MM.1S (cell line): ENCODE measurements at regions not wholly inside any gene's neighbourhood (a gene's known extent, or its start where the extent isn't known, plus 50 kb on each side); places are given as distances from the start of the nearest gene placed in this dataset.

ENCODE experiments used
- DNase-seq: peaks from one replicate; pipeline ENCODE4 v3.0.0-alpha.2; 2015
- H2AFZ ChIP-seq: fragments of 300-600 bp; sonication (generic); 2 replicates; pipeline ENCODE4 v1.6.0; 2016; ENCODE audit warnings: antibody characterized with exemption, low read length
- H3F3A ChIP-seq: fragments of 300-600 bp; sonication (generic); 2 replicates; pipeline ENCODE4 v1.6.1; 2016; ENCODE audit warnings: mild to moderate bottlenecking, antibody characterized with exemption, low read length, moderate library complexity, mixed read lengths; ENCODE audit not compliant: insufficient read depth
- H3K27ac ChIP-seq: fragments of 300-600 bp; sonication (generic); 2 replicates; pipeline ENCODE4 v1.5.1; 2016; ENCODE audit warnings: mild to moderate bottlenecking, low read length
- H3K27me3 ChIP-seq: fragments of 300-600 bp; sonication (generic); replicated peaks from 2 replicates; pipeline ENCODE4 v1.6.0; 2016; ENCODE audit warnings: low read length; ENCODE audit not compliant: insufficient read depth
- H3K36me3 ChIP-seq: fragments of 300-600 bp; sonication (generic); replicated peaks from 2 replicates; pipeline ENCODE4 v1.6.1; 2016; ENCODE audit warnings: mild to moderate bottlenecking, low read length, mixed read lengths; ENCODE audit not compliant: insufficient read depth
- H3K4me1 ChIP-seq: fragments of 300-600 bp; sonication (generic); 2 replicates; pipeline ENCODE4 v1.6.1; 2016; ENCODE audit warnings: low read length, mixed read lengths
- H3K4me2 ChIP-seq: fragments of 300-600 bp; sonication (generic); 2 replicates; pipeline ENCODE4 v1.6.0; 2016; ENCODE audit warnings: low read depth, low read length
- H3K4me3 ChIP-seq: fragments of 300-600 bp; sonication (generic); 2 replicates; pipeline ENCODE4 v1.5.1; 2016; ENCODE audit warnings: low read length, mixed read lengths
- H3K79me2 ChIP-seq: fragments of 300-600 bp; sonication (generic); 2 replicates; pipeline ENCODE4 v1.6.1; 2016; ENCODE audit warnings: mixed run types, low read length, mixed read lengths
- H3K9ac ChIP-seq: fragments of 300-600 bp; sonication (generic); 2 replicates; pipeline ENCODE4 v1.6.1; 2016; ENCODE audit warnings: low read length, mixed read lengths
- H3K9me2 ChIP-seq: fragments of 300-600 bp; sonication (generic); replicated peaks from 2 replicates; pipeline ENCODE4 v1.6.1; 2016; ENCODE audit warnings: mild to moderate bottlenecking, low read length, mixed read lengths; ENCODE audit not compliant: insufficient read depth
- H3K9me3 ChIP-seq: fragments of 300-600 bp; sonication (generic); replicated peaks from 2 replicates; pipeline ENCODE4 v1.6.1; 2016; ENCODE audit warnings: mild to moderate bottlenecking, low read length, mixed read lengths; ENCODE audit not compliant: insufficient read depth
- H4K20me1 ChIP-seq: fragments of 300-600 bp; sonication (generic); 2 replicates; pipeline ENCODE4 v1.6.1; 2016; ENCODE audit warnings: mild to moderate bottlenecking, low read length, moderate library complexity, mixed read lengths; ENCODE audit not compliant: insufficient read depth
- CTCF ChIP-seq: fragments of 300-600 bp; sonication (generic); IDR thresholded peaks from 2 replicates; pipeline ENCODE4 v1.5.1; 2016; ENCODE audit warnings: antibody characterized with exemption, low read length, mixed read lengths
- EZH2 ChIP-seq: fragments of 300-600 bp; sonication (generic); optimal IDR thresholded peaks from 2 replicates; pipeline ENCODE3; 2017; ENCODE audit warnings: low read depth, mild to moderate bottlenecking, antibody characterized with exemption, low read length, mixed read lengths
- EZH2phosphoT487 ChIP-seq: fragments of 300-600 bp; sonication (generic); IDR thresholded peaks from 2 replicates; pipeline ENCODE4 v1.6.1; 2018; ENCODE audit warnings: antibody characterized with exemption, low read length

- Histone ChIP-seq H3F3A (peaks cover 4% of the 10 kb centered on the region; the same call in 1 of the 2 replicates), H3K9ac (no peak overlapping the region), H3K4me1 (peaks cover 12% of the 10 kb centered on the region), H3K27me3 (no peaks in the 10 kb centered on the region), H3K36me3 (no peaks in the 10 kb centered on the region), H3K9me3 (no peaks in the 10 kb centered on the region), H2AFZ (no peak overlapping the region), H3K9me2 (no peaks in the 10 kb centered on the region), H3K4me2 (peak overlapping the region; percentile 33; the same call in 1 of the 2 replicates), H4K20me1 (no peaks in the 10 kb centered on the region), H3K27ac (peak overlapping the region; percentile 35; the same call in 1 of the 2 replicates), H3K79me2 (no peaks in the 10 kb centered on the region), H3K4me3 (no peak overlapping the region)
- TF ChIP-seq EZH2 (no peak), EZH2phosphoT487 (no peak), CTCF (no peak)
- no peak for DNase-seq
These were observed 195.9 kb downstream of the TOMM20 start for GRCh38 chr1:234932511-234933430.

GRCh38 chr1:234932106-234932505, 196.5 kb downstream of the TOMM20 start:
- no peak overlapping the region for H3K27ac ChIP-seq
- H4K20me1 ChIP-seq, result no peaks in the 10 kb centered on the region
- H3K79me2 ChIP-seq, result no peaks in the 10 kb centered on the region
- no peaks in the 10 kb centered on the region for H3K9me3 ChIP-seq
- no peak for DNase-seq
- H3K27me3 ChIP-seq, result no peaks in the 10 kb centered on the region
- H2AFZ ChIP-seq, result no peak overlapping the region
- no peaks in the 10 kb centered on the region for H3K9me2 ChIP-seq
- no peak overlapping the region for H3K4me3 ChIP-seq
- H3K36me3 ChIP-seq, result no peaks in the 10 kb centered on the region
- peaks cover 15% of the 10 kb centered on the region for H3K4me1 ChIP-seq
- H3F3A ChIP-seq, result peaks cover 5% of the 10 kb centered on the region; the same call in 1 of the 2 replicates
- no peak for TF ChIP-seq EZH2
- no peak for TF ChIP-seq EZH2phosphoT487
- TF ChIP-seq CTCF, result no peak
- H3K4me2 ChIP-seq, result no peak overlapping the region
- H3K9ac ChIP-seq, result no peak overlapping the region

GRCh38 chr1:234931404-234931973, 197.1 kb downstream of the TOMM20 start:
- Histone ChIP-seq H3F3A (peaks cover 10% of the 10 kb centered on the region), H3K4me1 (peaks cover 19% of the 10 kb centered on the region), H2AFZ (no peak overlapping the region), H3K4me3 (no peak overlapping the region), H3K9me2 (no peaks in the 10 kb centered on the region), H3K79me2 (no peaks in the 10 kb centered on the region), H4K20me1 (no peaks in the 10 kb centered on the region), H3K27me3 (no peaks in the 10 kb centered on the region), H3K4me2 (no peak overlapping the region), H3K9me3 (no peaks in the 10 kb centered on the region), H3K36me3 (no peaks in the 10 kb centered on the region), H3K9ac (no peak overlapping the region), H3K27ac (no peak overlapping the region)
- DNase-seq, result no peak
- TF ChIP-seq EZH2phosphoT487, result no peak
- no peak for TF ChIP-seq CTCF
- TF ChIP-seq EZH2, result no peak
